HG03196 (cell line): ENCODE measurements at regions not wholly inside any gene's neighbourhood (a gene's known extent, or its start where the extent isn't known, plus 50 kb on each side); places are given as distances from the start of the nearest gene placed in this dataset.

Experiments
- ATAC-seq: cut with Tn5 transposase; IDR thresholded peaks from one replicate; pipeline ENCODE4 v1.9.1; 2021; ENCODE audit not compliant: unreplicated experiment

GRCh38 chr1:219281831-219282230 is 108.2 kb downstream of the LYPLAL1 start:
- no peak for ATAC-seq

- ATAC-seq = no peak
Measured at GRCh38 chr1:219279017-219279770, 105.5 kb downstream of the LYPLAL1 start.

- ATAC-seq = no peak
Measured at GRCh38 chr1:219278288-219278687, 104.6 kb downstream of the LYPLAL1 start.

- no peak for ATAC-seq
Measured at GRCh38 chr1:219277304-219278105, 103.8 kb downstream of the LYPLAL1 start.

GRCh38 chr1:219276049-219276738 is 102.5 kb downstream of the LYPLAL1 start:
- ATAC-seq = no peak

GRCh38 chr1:219273088-219273686 is 99.5 kb downstream of the LYPLAL1 start:
- no peak for ATAC-seq

- no peak for ATAC-seq
Measured at GRCh38 chr1:219271818-219272535, 98.3 kb downstream of the LYPLAL1 start.

GRCh38 chr1:219269171-219269570 is 95.5 kb downstream of the LYPLAL1 start:
- no peak for ATAC-seq

- ATAC-seq = no peak
Measured at GRCh38 chr1:219266524-219266923, 92.8 kb downstream of the LYPLAL1 start.

GRCh38 chr1:219265026-219265515 is 91.4 kb downstream of the LYPLAL1 start:
- ATAC-seq = no peak

GRCh38 chr1:219264561-219264960 is 90.9 kb downstream of the LYPLAL1 start:
- ATAC-seq = no peak
